HuH-7.5 (cell line): ENCODE measurements at regions not wholly inside any gene's neighbourhood (a gene's known extent, or its start where the extent isn't known, plus 50 kb on each side); places are given as distances from the start of the nearest gene placed in this dataset.

Experiments
- DNase-seq: peaks from one replicate; pipeline ENCODE4 v3.0.0; 2011; ENCODE audit warnings: low spot score

GRCh38 chr4:15340902-15341732 lies 86.7 kb upstream of the C1QTNF7 start:
- DNase-seq: no peak

- no peak for DNase-seq
These were observed 86.0 kb upstream of the C1QTNF7 start for GRCh38 chr4:15341733-15342300.

GRCh38 chr4:15343000-15343399 lies 84.8 kb upstream of the C1QTNF7 start:
- no peak for DNase-seq

- DNase-seq: no peak
These were observed 84.3 kb upstream of the C1QTNF7 start for GRCh38 chr4:15343581-15343980.

GRCh38 chr4:15344041-15344440 lies 83.8 kb upstream of the C1QTNF7 start:
- DNase-seq: no peak

- DNase-seq: no peak
These were observed 82.7 kb upstream of the C1QTNF7 start for GRCh38 chr4:15345134-15345533.

GRCh38 chr4:15348236-15348635 lies 79.6 kb upstream of the C1QTNF7 start:
- DNase-seq: no peak

- DNase-seq: no peak
These were observed 79.1 kb upstream of the C1QTNF7 start for GRCh38 chr4:15348695-15349094.

- no peak for DNase-seq
These were observed 78.3 kb upstream of the C1QTNF7 start for GRCh38 chr4:15349531-15349935.

- no peak for DNase-seq
These were observed 77.9 kb upstream of the C1QTNF7 start for GRCh38 chr4:15349965-15350364.

GRCh38 chr4:15352524-15352923 lies 75.3 kb upstream of the C1QTNF7 start:
- no peak for DNase-seq

GRCh38 chr4:15353207-15353606 lies 74.6 kb upstream of the C1QTNF7 start:
- no peak for DNase-seq

GRCh38 chr4:15354371-15355297 lies 73.2 kb upstream of the C1QTNF7 start:
- no peak for DNase-seq

- no peak for DNase-seq
These were observed 66.3 kb upstream of the C1QTNF7 start for GRCh38 chr4:15361529-15361928.

GRCh38 chr4:15362541-15362940 lies 65.3 kb upstream of the C1QTNF7 start:
- DNase-seq: no peak

- DNase-seq: no peak
These were observed 63.6 kb upstream of the C1QTNF7 start for GRCh38 chr4:15364183-15364582.

- no peak for DNase-seq
These were observed 62.2 kb upstream of the C1QTNF7 start for GRCh38 chr4:15365641-15366040.

GRCh38 chr4:15366721-15367120 lies 61.1 kb upstream of the C1QTNF7 start:
- DNase-seq: no peak

GRCh38 chr4:15368856-15369255 lies 59.0 kb upstream of the C1QTNF7 start:
- DNase-seq: no peak

GRCh38 chr4:15370296-15370695 lies 57.5 kb upstream of the C1QTNF7 start:
- no peak for DNase-seq

GRCh38 chr4:15373363-15373762 lies 54.5 kb upstream of the C1QTNF7 start:
- no peak for DNase-seq

GRCh38 chr4:15374656-15375055 lies 53.2 kb upstream of the C1QTNF7 start:
- no peak for DNase-seq

GRCh38 chr4:15375667-15376066 lies 52.2 kb upstream of the C1QTNF7 start:
- DNase-seq: no peak
